C4-2B (cell line): ENCODE measurements at regions not wholly inside any gene's neighbourhood (a gene's known extent, or its start where the extent isn't known, plus 50 kb on each side); places are given as distances from the start of the nearest gene placed in this dataset.
"Not testable (repeated sequence)": the region's sequence is repeated elsewhere in the genome, so short reads cannot be mapped to it uniquely, and the experiment has no call there.

ENCODE experiments used
- ZFX ChIP-seq: fragments of 450-650 bp; IDR thresholded peaks from 2 replicates; pipeline ENCODE4 v1.6.1; 2017
- TF ChIP-seq, protein P1 (sequence below): fragments of 450-650 bp; conservative IDR thresholded peaks from 2 replicates; pipeline ENCODE4 v1.5.1; 2017; ENCODE audit warnings: mild to moderate bottlenecking

DNA sequence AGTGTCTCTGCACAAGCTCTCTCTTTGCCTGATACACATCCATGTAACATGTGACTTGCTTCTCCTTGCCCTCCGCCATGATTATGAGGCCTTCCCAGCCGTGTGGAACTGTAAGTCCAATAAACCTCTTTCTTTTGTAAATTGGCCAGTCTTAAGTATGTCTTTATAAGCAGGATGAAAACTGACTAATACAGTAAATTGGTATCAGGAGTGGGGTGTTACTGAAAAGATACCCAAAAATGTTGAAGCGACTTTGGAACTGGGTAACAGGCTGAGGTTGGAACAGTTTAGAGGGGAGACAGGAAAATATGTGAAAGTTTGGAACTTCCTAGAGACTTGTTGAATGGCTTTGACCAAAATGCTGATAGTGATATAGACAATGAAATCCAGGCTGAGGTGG, 346.9 kb downstream of the ZNF248 start:
- TF ChIP-seq, protein P1, sequence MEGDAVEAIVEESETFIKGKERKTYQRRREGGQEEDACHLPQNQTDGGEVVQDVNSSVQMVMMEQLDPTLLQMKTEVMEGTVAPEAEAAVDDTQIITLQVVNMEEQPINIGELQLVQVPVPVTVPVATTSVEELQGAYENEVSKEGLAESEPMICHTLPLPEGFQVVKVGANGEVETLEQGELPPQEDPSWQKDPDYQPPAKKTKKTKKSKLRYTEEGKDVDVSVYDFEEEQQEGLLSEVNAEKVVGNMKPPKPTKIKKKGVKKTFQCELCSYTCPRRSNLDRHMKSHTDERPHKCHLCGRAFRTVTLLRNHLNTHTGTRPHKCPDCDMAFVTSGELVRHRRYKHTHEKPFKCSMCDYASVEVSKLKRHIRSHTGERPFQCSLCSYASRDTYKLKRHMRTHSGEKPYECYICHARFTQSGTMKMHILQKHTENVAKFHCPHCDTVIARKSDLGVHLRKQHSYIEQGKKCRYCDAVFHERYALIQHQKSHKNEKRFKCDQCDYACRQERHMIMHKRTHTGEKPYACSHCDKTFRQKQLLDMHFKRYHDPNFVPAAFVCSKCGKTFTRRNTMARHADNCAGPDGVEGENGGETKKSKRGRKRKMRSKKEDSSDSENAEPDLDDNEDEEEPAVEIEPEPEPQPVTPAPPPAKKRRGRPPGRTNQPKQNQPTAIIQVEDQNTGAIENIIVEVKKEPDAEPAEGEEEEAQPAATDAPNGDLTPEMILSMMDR = not testable (repeated sequence)
- not testable (repeated sequence) for TF ChIP-seq ZFX
